ENCODE measurements at regions not wholly inside any gene's neighbourhood (a gene's known extent, or its start where the extent isn't known, plus 50 kb on each side); places are given as distances from the start of the nearest gene placed in this dataset.

DNA sequence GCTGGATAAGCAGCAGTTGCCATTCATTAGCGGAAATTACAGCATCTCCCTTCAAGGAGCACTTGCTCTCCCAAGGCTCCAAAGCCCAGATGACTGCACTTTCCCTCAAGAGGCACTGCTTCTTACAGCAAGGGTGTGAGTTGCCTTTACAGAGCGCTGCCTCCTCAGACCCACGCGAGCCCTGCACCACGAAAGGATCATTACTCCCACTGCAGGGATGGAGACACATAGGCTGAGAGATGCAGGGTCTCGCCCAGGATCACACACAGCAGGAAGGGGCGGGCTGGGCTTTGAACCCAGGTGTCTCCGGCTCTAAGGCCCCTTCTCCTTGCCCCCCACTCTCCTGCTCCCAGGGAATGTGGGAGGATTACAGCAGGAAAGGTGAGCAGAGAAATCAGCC, 405.5 kb downstream of the MATN1 start:
- TF ChIP-seq YY1 (IDR thresholded peaks at IDR 0.05; ENCODE audit: insufficient read depth, insufficient read length): no peak
- TF ChIP-seq ZNF274 (IDR thresholded peaks at IDR 0.05; ENCODE audit: low read depth, low read length): no peak
- TF ChIP-seq SUZ12 (IDR thresholded peaks at IDR 0.05; ENCODE audit: extremely low read depth, insufficient read depth, insufficient read length): no peak

All from NT2/D1 (cell line).